Left renal cortex interstitium (tissue), 4 donors: ENCODE measurements at regions not wholly inside any gene's neighbourhood (a gene's known extent, or its start where the extent isn't known, plus 50 kb on each side); places are given as distances from the start of the nearest gene placed in this dataset.
"Not testable (repeated sequence)": the region's sequence is repeated elsewhere in the genome, so short reads cannot be mapped to it uniquely, and the experiment has no call there.

Source experiments
- DNase-seq, 4 donors: peaks; one replicate each; pipeline ENCODE4 v3.0.0-alpha.2; 2013; ENCODE audit warnings: low read depth in 4 of 4, low spot score in 2 of 4, missing footprints in 1 of 4

GRCh38 chr2:128591022-128591860 lies 272.6 kb upstream of the HS6ST1 start:
- no peak for DNase-seq

- no peak for DNase-seq
Observed at GRCh38 chr2:128591861-128592822, 273.5 kb upstream of the HS6ST1 start.

GRCh38 chr2:128593518-128593878 lies 274.8 kb upstream of the HS6ST1 start:
- no peak for DNase-seq

- peak; percentile 41 to 71 (median 56) for DNase-seq
Observed at GRCh38 chr2:128593879-128594650, 275.4 kb upstream of the HS6ST1 start.

- no peak for DNase-seq
Observed at GRCh38 chr2:128594651-128594910, 275.9 kb upstream of the HS6ST1 start.

GRCh38 chr2:128594953-128595677 lies 276.4 kb upstream of the HS6ST1 start:
- DNase-seq, result peak in 1 of 4 donors; percentile 21

- DNase-seq, result no peak
Observed at GRCh38 chr2:128595763-128596395, 277.2 kb upstream of the HS6ST1 start.

- DNase-seq, result no peak
Observed at GRCh38 chr2:128596396-128597120, 277.9 kb upstream of the HS6ST1 start.

- DNase-seq, result no peak
Observed at GRCh38 chr2:128597121-128597762, 278.6 kb upstream of the HS6ST1 start.

GRCh38 chr2:128598260-128598659 lies 279.6 kb upstream of the HS6ST1 start:
- DNase-seq, result not testable (repeated sequence)

- DNase-seq, result no peak
Observed at GRCh38 chr2:128598862-128599441, 280.3 kb upstream of the HS6ST1 start.

GRCh38 chr2:128599700-128600099 lies 281.0 kb upstream of the HS6ST1 start:
- DNase-seq, result no peak

GRCh38 chr2:128600581-128601297 lies 282.1 kb upstream of the HS6ST1 start:
- no peak for DNase-seq

- DNase-seq, result no peak
Observed at GRCh38 chr2:128601298-128602037, 282.8 kb upstream of the HS6ST1 start.

- DNase-seq, result no peak
Observed at GRCh38 chr2:128602038-128602698, 283.5 kb upstream of the HS6ST1 start.

- DNase-seq, result no peak
Observed at GRCh38 chr2:128602699-128603101, 284.0 kb upstream of the HS6ST1 start.
